Prostate gland (tissue), 2 donors: ENCODE measurements at regions not wholly inside any gene's neighbourhood (a gene's known extent, or its start where the extent isn't known, plus 50 kb on each side); places are given as distances from the start of the nearest gene placed in this dataset.

Experiments used
- DNase-seq: peaks from one replicate; pipeline ENCODE4 v3.0.0-alpha.2; 2019; ENCODE audit warnings: low spot score
- H3K27ac ChIP-seq, 2 donors: fragments of 200-600 bp; sonication (generic); 2 replicates each; pipeline ENCODE4 v1.5.1; 2017 to 2019
- H3K27me3 ChIP-seq: fragments of 200-600 bp; sonication (generic); replicated peaks from 2 replicates; pipeline ENCODE4 v1.5.1; 2019; ENCODE audit not compliant: insufficient read depth
- H3K36me3 ChIP-seq, 2 donors: fragments of 200-600 bp; sonication (generic); 1 replicate in 1 of 2; 2 replicates in 1 of 2; pipeline versions ENCODE4 v1.5.1 to v1.8.1; 2017 to 2019
- H3K4me1 ChIP-seq: fragments of 200-600 bp; sonication (generic); replicated peaks from 2 replicates; pipeline ENCODE4 v1.5.1; 2019
- H3K4me3 ChIP-seq, 2 donors: fragments of 200-600 bp; sonication (generic); 2 replicates each; pipeline ENCODE4 v1.5.1; 2017 to 2019
- H3K9me3 ChIP-seq: fragments of 200-600 bp; sonication (generic); 2 replicates; pipeline ENCODE4 v1.5.1; 2017
- CTCF ChIP-seq, 4 experiments: fragments of 200-600 bp in 2 of 4; fragments of 450-650 bp in 2 of 4; sonication (generic) in 2 of 4; IDR thresholded peaks; 1 replicate in 3 of 4; 2 replicates in 1 of 4; pipeline ENCODE4 v1.5.1; 2016 to 2019; ENCODE audit warnings: antibody characterized with exemption in 4 of 4, mild to moderate bottlenecking in 2 of 4, moderate library complexity in 2 of 4
- POLR2A ChIP-seq: fragments of 450-650 bp; IDR thresholded peaks from one replicate; pipeline ENCODE4 v1.6.1; 2016; ENCODE audit warnings: antibody characterized with exemption, mild to moderate bottlenecking
- POLR2AphosphoS5 ChIP-seq: sonication (generic); formaldehyde crosslinking; IDR thresholded peaks from one replicate; pipeline ENCODE4 v1.6.1; 2017; ENCODE audit warnings: antibody characterized with exemption
- WGBS: methylation state at CpG from one replicate; pipeline ENCODE4 v1.1.5; 2018; 5-methylcytosine and 5-hydroxymethylcytosine counted together
- intact Hi-C: fragments of 100-400 bp; cut with DNase I; formaldehyde crosslinking; loops from one replicate; pipeline ENCODE4 v1.14.2; 2022

- TF ChIP-seq POLR2A = no peak
- TF ChIP-seq CTCF (IDR thresholded peaks at IDR 0.05) = no peak
- TF ChIP-seq POLR2AphosphoS5 = no peak
- Histone ChIP-seq H3K4me1 (no peaks in the 10 kb centered on the region), H3K36me3 (no peaks in the 10 kb centered on the region), H3K4me3 (no peak overlapping the region), H3K27ac (no peak overlapping the region), H3K9me3 (no peaks in the 10 kb centered on the region), H3K27me3 (no peaks in the 10 kb centered on the region)
- intact Hi-C loops = no loop called here
- no peak for DNase-seq
- 97% methylated on average over 3 of the region's 3 CpGs for WGBS
Observed at GRCh38 chr6:23339268-23339667, 769.9 kb downstream of the HDGFL1 start.

GRCh38 chr6:23340271-23340670 lies 770.9 kb downstream of the HDGFL1 start:
- H3K36me3 ChIP-seq = no peaks in the 10 kb centered on the region
- 93% methylated on average over 3 of the region's 3 CpGs for WGBS
- H3K27me3 ChIP-seq = no peaks in the 10 kb centered on the region
- intact Hi-C loops = no loop called here
- no peak overlapping the region for H3K4me3 ChIP-seq
- no peak overlapping the region for H3K27ac ChIP-seq
- TF ChIP-seq CTCF (IDR thresholded peaks at IDR 0.05) (no peak), POLR2A (no peak), POLR2AphosphoS5 (no peak)
- no peaks in the 10 kb centered on the region for H3K9me3 ChIP-seq
- no peaks in the 10 kb centered on the region for H3K4me1 ChIP-seq
- no peak for DNase-seq

- Histone ChIP-seq H3K4me1 (no peaks in the 10 kb centered on the region), H3K27ac (no peak overlapping the region), H3K36me3 (no peaks in the 10 kb centered on the region), H3K27me3 (no peaks in the 10 kb centered on the region), H3K4me3 (no peak overlapping the region), H3K9me3 (no peaks in the 10 kb centered on the region)
- no peak for DNase-seq
- WGBS = 76% methylated on average over 5 of the region's 5 CpGs
- TF ChIP-seq POLR2A (no peak), CTCF (IDR thresholded peaks at IDR 0.05) (no peak), POLR2AphosphoS5 (no peak)
- intact Hi-C loops = no loop called here
Observed at GRCh38 chr6:23343610-23344306, 774.4 kb downstream of the HDGFL1 start.

GRCh38 chr6:23348185-23348584 lies 777.8 kb upstream of the NRSN1 start:
- DNase-seq = no peak
- intact Hi-C loops = no loop called here
- Histone ChIP-seq H3K4me1 (no peaks in the 10 kb centered on the region), H3K27me3 (no peaks in the 10 kb centered on the region), H3K9me3 (no peaks in the 10 kb centered on the region), H3K36me3 (no peaks in the 10 kb centered on the region), H3K4me3 (no peak overlapping the region), H3K27ac (no peak overlapping the region)
- no peak for TF ChIP-seq POLR2AphosphoS5
- TF ChIP-seq POLR2A = no peak
- no peak for TF ChIP-seq CTCF (IDR thresholded peaks at IDR 0.05)
- 87% methylated on average over 3 of the region's 3 CpGs for WGBS

- H3K27ac ChIP-seq = no peak overlapping the region
- WGBS = 51% methylated on average over 3 of the region's 3 CpGs
- intact Hi-C loops = no loop called here
Observed at GRCh38 chr6:23349521-23350147, 776.4 kb upstream of the NRSN1 start.

More at GRCh38 chr6:23349521-23350147, 776.4 kb upstream of the NRSN1 start:
- TF ChIP-seq CTCF (IDR thresholded peaks at IDR 0.05) (no peak), POLR2AphosphoS5 (no peak), POLR2A (no peak)
- no peaks in the 10 kb centered on the region for H3K9me3 ChIP-seq
- no peaks in the 10 kb centered on the region for H3K4me1 ChIP-seq
- H3K4me3 ChIP-seq = no peak overlapping the region
- no peaks in the 10 kb centered on the region for H3K36me3 ChIP-seq
- DNase-seq = no peak
- no peaks in the 10 kb centered on the region for H3K27me3 ChIP-seq
